H1 (cell line): ENCODE measurements at regions not wholly inside any gene's neighbourhood (a gene's known extent, or its start where the extent isn't known, plus 50 kb on each side); places are given as distances from the start of the nearest gene placed in this dataset.

Experiments used
- ATF2 ChIP-seq: IDR thresholded peaks from 2 replicates; pipeline ENCODE4 v1.6.1; 2012; ENCODE audit warnings: low read length, inconsistent platforms
- CBX5 ChIP-seq: fragments of 300-800, 300-1000 bp; sonication (generic); IDR thresholded peaks from 2 replicates; pipeline ENCODE4 v1.7.1; 2016; ENCODE audit warnings: antibody characterized with exemption, low read length, low read depth
- CEBPB ChIP-seq: IDR thresholded peaks from 2 replicates; pipeline ENCODE4 v1.6.1; 2012; ENCODE audit warnings: low read depth, low read length
- CHD7 ChIP-seq: fragments of 300-600 bp; sonication (generic); IDR thresholded peaks from 2 replicates; pipeline ENCODE4 v1.7.1; 2012; ENCODE audit warnings: low read length, moderate library complexity, mild to moderate bottlenecking, inconsistent platforms; ENCODE audit not compliant: insufficient replicate concordance
- EP300 ChIP-seq, 2 experiments: IDR thresholded peaks; 1 replicate in 1 of 2; 2 replicates in 1 of 2; pipeline ENCODE4 v1.6.1; 2011 to 2012; ENCODE audit warnings: low read depth in 2 of 2, low read length in 2 of 2, mild to moderate bottlenecking in 2 of 2, borderline replicate concordance in 1 of 2, inconsistent platforms in 1 of 2, moderate library complexity in 1 of 2
- JUND ChIP-seq: IDR thresholded peaks from 2 replicates; pipeline ENCODE4 v1.6.1; 2011; ENCODE audit warnings: mild to moderate bottlenecking, improper control_type of control experiment, low read length
- MAFK ChIP-seq: IDR thresholded peaks from 2 replicates; pipeline ENCODE4 v1.6.1; 2012; ENCODE audit warnings: low read depth, mild to moderate bottlenecking, improper control_type of control experiment, low read length
- RBBP5 ChIP-seq: IDR thresholded peaks from 2 replicates; pipeline ENCODE4 v1.7.1; 2012; ENCODE audit warnings: low read depth, mild to moderate bottlenecking, inconsistent platforms, low read length, moderate library complexity, borderline replicate concordance
- SP1 ChIP-seq: IDR thresholded peaks from 2 replicates; pipeline ENCODE4 v1.6.1; 2011; ENCODE audit warnings: low read depth, low read length
- SP4 ChIP-seq: IDR thresholded peaks from 2 replicates; pipeline ENCODE4 v1.6.1; 2012; ENCODE audit warnings: low read length, inconsistent platforms
- SRF ChIP-seq: IDR thresholded peaks from 2 replicates; pipeline ENCODE4 v1.6.1; 2011; ENCODE audit warnings: mild to moderate bottlenecking, low read depth, low read length, moderate library complexity
- TAF1 ChIP-seq: IDR thresholded peaks from 2 replicates; pipeline ENCODE4 v1.6.1; 2011; ENCODE audit warnings: mild to moderate bottlenecking, low read depth, low read length

GRCh38 chr10:28184810-28185209, 118.1 kb downstream of the MPP7 start (continued):
- TF ChIP-seq CHD7 (no peak), SRF (no peak), JUND (no peak), CEBPB (no peak), CBX5 (no peak), SP4 (no peak), EP300 (IDR thresholded peaks at IDR 0.05; ENCODE audit: borderline replicate concordance in 1 of 2, low read depth in 2 of 2, low read length in 2 of 2) (no peak), RBBP5 (no peak), ATF2 (no peak), SP1 (no peak), MAFK (no peak), TAF1 (no peak)
